Stimulated activated memory B cell treated with anti-CD40 and anti-IgM and Interleukin-4, amounts not matched to agents 10 μg/mL and 1 μg/mL and 100 μg/mL, for 72 hours (primary cell): ENCODE measurements at regions not wholly inside any gene's neighbourhood (a gene's known extent, or its start where the extent isn't known, plus 50 kb on each side); places are given as distances from the start of the nearest gene placed in this dataset.
"Not testable (repeated sequence)": the region's sequence is repeated elsewhere in the genome, so short reads cannot be mapped to it uniquely, and the experiment has no call there.

Source experiments
- ATAC-seq: fragments of 150-1000 bp; cut with Tn5 transposase; 2 replicates; pipeline ENCODE4 v1.10.0; 2021
- H3K27ac Mint-ChIP-seq: one replicate; pipeline ENCODE4 v1.8.0; 2022; ENCODE audit warnings: mild to moderate bottlenecking, mixed read lengths
- H3K27me3 Mint-ChIP-seq: one replicate; pipeline ENCODE4 v1.8.0; 2022; ENCODE audit warnings: mixed read lengths
- H3K36me3 Mint-ChIP-seq: one replicate; pipeline ENCODE4 v1.8.0; 2022; ENCODE audit warnings: mixed read lengths
- H3K4me1 Mint-ChIP-seq: one replicate; pipeline ENCODE4 v1.8.0; 2022; ENCODE audit warnings: mixed read lengths
- H3K4me3 Mint-ChIP-seq: one replicate; pipeline ENCODE4 v1.8.0; 2022; ENCODE audit warnings: mild to moderate bottlenecking, moderate library complexity, mixed read lengths
- H3K9me3 Mint-ChIP-seq: one replicate; pipeline ENCODE4 v1.8.0; 2022; ENCODE audit warnings: mixed read lengths

DNA sequence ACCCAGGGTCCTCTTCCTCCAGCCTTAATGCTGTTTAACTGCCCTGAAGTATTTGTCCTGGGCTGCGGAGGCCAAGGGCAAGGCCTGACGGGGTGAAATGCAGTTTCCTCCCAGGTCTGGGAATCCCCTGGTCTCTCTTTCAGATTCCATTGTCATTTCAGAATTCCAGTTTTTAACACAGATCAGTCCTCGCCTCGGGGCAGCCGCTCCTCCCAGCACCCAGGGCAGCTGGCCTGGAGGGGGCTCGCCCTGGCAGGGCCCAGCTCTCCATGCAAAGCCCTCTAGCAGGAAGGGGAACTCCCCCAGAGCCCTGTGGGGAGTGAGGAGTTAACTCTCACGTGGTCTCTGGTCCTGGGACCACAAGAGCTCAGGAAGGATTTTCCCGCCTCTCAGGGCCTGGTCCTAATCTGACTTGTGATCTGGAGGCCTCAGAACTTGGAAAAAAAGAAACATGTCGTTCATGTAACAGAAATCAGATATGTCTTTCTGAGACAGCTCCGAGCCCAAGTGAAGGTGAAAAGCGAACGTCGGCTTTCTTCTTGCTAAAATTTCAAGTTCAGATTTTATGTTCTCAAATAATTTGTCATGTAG is 265.6 kb upstream of the SFSWAP start:
- ATAC-seq, result no peak
- H3K4me3 Mint-ChIP-seq, result no peak overlapping the region
- H3K36me3 Mint-ChIP-seq, result no peaks in the 10 kb centered on the region
- H3K27me3 Mint-ChIP-seq, result peaks cover 15% of the 10 kb centered on the region
- peaks cover 5% of the 10 kb centered on the region for H3K9me3 Mint-ChIP-seq
- H3K4me1 Mint-ChIP-seq, result no peaks in the 10 kb centered on the region
- no peak overlapping the region for H3K27ac Mint-ChIP-seq

- Mint-ChIP-seq H3K4me3 (no peak overlapping the region), H3K27me3 (peaks cover 15% of the 10 kb centered on the region), H3K36me3 (no peaks in the 10 kb centered on the region), H3K9me3 (peaks cover 8% of the 10 kb centered on the region), H3K4me1 (no peaks in the 10 kb centered on the region), H3K27ac (no peak overlapping the region)
- ATAC-seq, result no peak
These were observed 265.1 kb upstream of the SFSWAP start for GRCh38 chr12:131445795-131446194.

DNA sequence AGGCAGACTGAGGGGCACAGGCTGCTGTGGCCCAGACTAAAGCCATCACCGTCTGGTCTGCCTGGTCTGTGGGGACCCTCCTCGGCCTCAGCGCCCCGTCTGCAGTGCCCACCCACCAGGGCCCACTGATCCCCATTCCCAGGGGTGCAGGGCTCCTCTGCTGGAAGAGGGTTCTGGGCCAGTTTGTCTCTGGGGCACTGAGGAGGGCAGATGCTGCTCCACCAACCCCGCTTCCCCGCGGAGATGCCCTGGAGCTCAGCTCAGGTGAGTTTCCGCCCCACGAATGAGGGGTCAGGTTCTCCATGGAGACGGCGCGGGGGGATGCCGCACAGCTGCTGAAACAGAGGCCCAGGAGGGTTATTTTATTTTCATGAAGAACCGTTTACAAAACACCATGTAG is 263.3 kb upstream of the SFSWAP start:
- not testable (repeated sequence) for H3K4me1 Mint-ChIP-seq, ATAC-seq, H3K36me3 Mint-ChIP-seq, H3K27ac Mint-ChIP-seq, H3K4me3 Mint-ChIP-seq
- Mint-ChIP-seq H3K27me3 (peaks cover 28% of the 10 kb centered on the region), H3K9me3 (peaks cover 12% of the 10 kb centered on the region)

DNA sequence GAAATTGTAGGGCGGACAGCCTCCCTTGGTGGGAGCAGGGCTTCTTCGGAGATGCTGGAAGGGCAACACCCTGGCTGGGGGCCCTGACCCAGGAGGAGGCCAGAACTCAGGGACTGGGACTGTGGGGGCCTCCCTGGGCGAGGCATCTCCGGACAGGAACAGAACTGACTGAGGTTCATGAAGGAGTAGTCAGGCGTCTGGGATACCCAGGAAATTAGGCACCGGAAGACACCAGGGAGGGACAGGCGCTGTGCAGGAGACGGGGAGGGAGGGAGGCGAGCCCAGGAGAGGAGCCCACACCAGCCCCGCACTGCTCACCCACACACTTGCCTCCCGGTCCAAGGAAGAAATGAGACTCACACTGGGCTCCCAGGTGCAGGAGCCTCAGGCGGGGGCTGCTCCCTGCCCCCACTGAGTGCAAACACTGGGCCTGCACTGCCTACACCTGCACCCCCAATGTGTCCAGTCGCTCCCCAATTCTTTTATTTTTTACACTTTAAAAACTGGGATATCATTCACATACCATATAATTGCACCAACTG is 262.6 kb upstream of the SFSWAP start:
- ATAC-seq, result no peak
- Mint-ChIP-seq H3K27ac (no peak overlapping the region), H3K27me3 (peaks cover 33% of the 10 kb centered on the region), H3K36me3 (no peaks in the 10 kb centered on the region), H3K4me3 (no peak overlapping the region), H3K9me3 (peaks cover 12% of the 10 kb centered on the region), H3K4me1 (no peaks in the 10 kb centered on the region)

- Mint-ChIP-seq H3K36me3 (no peaks in the 10 kb centered on the region), H3K9me3 (peaks cover 12% of the 10 kb centered on the region), H3K4me3 (no peak overlapping the region), H3K4me1 (no peaks in the 10 kb centered on the region), H3K27ac (no peak overlapping the region), H3K27me3 (peaks cover 33% of the 10 kb centered on the region)
- ATAC-seq, result no peak
These were observed 261.9 kb upstream of the SFSWAP start for GRCh38 chr12:131449027-131449426.

GRCh38 chr12:131452444-131452860 is 258.4 kb upstream of the SFSWAP start:
- Mint-ChIP-seq H3K27ac (no peak overlapping the region), H3K4me1 (peaks cover 6% of the 10 kb centered on the region), H3K4me3 (no peak overlapping the region), H3K27me3 (peaks cover 58% of the 10 kb centered on the region), H3K36me3 (no peaks in the 10 kb centered on the region), H3K9me3 (peaks cover 12% of the 10 kb centered on the region)
- no peak for ATAC-seq

DNA sequence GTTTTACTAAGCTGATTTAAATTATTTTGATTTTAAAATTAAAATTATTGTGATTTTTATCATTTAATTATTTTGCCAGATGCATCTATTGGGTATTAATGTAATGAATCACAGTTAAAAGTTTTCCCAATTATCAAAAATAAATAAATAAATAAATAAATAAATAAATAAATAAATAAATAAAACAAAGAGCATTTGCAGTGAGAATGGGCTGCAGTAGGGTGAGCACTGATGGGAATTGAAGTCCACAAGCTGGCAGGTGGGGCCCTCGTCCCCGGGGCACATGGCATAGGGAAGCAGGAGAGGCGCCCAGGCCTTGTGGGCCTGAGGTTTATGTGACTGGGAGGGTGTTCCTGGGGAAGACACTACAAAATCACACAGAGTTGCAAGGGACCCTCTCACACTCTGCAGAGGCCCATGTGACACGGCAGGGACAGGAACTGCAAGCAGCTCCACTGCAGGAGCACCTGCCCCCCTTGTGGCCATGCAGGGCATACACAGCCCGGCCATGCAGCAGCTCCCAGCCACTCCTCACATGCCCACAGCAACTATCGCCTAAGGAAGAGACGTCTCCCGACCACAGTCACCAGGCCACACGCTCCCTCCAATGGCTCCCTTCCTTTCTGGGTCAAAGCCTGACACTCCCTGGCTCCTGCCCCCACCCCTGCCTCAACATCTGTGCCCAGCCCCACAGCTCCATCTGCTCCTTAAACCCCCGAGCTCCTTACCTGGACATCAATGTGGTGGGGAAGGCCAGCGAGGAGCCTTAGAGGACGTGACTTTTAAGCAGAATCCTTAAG is 256.3 kb upstream of the SFSWAP start:
- H3K27ac Mint-ChIP-seq, result no peak overlapping the region
- H3K4me1 Mint-ChIP-seq, result peaks cover 6% of the 10 kb centered on the region
- peak; percentile 79 for ATAC-seq
- no peaks in the 10 kb centered on the region for H3K36me3 Mint-ChIP-seq
- H3K9me3 Mint-ChIP-seq, result peaks cover 12% of the 10 kb centered on the region
- no peak overlapping the region for H3K4me3 Mint-ChIP-seq
- peaks cover 70% of the 10 kb centered on the region for H3K27me3 Mint-ChIP-seq

DNA sequence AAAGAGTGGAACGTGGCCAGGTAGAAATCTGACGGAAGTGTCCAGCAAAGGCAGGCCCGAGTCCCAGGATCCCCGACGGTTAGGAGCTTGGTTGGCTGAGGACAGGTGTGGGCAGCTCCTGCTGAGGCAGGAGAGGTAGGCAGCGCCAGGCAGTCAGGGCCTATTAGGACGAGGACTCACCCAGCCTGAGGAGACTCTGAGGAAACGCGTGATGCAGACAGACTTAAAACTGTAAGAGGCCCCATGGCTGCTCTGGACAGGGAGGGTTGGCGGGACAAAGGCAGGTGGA is 255.7 kb upstream of the SFSWAP start:
- Mint-ChIP-seq H3K36me3 (no peaks in the 10 kb centered on the region), H3K4me1 (peaks cover 6% of the 10 kb centered on the region), H3K9me3 (peaks cover 12% of the 10 kb centered on the region), H3K4me3 (no peak overlapping the region), H3K27ac (no peak overlapping the region), H3K27me3 (peaks cover 74% of the 10 kb centered on the region)
- ATAC-seq, result no peak

DNA sequence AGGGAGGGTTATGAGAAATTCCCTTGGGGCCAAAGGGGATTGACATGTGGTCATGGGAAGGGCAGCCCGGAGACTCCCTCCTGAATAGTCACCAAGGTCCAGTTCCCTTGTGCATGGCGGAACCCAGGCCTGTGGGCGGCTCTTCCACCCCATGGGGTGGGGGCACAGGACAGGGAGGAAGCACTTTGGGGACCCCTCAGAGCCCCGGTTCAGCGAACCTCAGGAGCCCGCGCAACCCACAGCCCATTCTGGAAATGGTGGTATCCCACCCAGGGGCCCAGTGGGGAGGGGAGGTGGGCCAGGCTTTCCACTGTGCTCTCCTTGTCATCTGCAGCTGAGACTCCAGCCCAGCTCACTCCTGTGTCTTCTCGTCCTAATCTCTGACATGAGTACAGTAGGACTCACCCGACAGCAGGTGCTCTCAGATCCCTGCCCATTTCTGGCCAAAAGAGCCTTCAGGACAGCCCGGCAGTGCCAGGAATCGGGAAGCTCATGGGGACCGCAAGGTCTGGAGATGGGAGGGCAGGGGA is 255.2 kb upstream of the SFSWAP start:
- ATAC-seq, result no peak
- Mint-ChIP-seq H3K36me3 (no peaks in the 10 kb centered on the region), H3K4me1 (peaks cover 6% of the 10 kb centered on the region), H3K9me3 (peaks cover 8% of the 10 kb centered on the region), H3K27ac (no peak overlapping the region), H3K4me3 (no peak overlapping the region), H3K27me3 (peaks cover 79% of the 10 kb centered on the region)

DNA sequence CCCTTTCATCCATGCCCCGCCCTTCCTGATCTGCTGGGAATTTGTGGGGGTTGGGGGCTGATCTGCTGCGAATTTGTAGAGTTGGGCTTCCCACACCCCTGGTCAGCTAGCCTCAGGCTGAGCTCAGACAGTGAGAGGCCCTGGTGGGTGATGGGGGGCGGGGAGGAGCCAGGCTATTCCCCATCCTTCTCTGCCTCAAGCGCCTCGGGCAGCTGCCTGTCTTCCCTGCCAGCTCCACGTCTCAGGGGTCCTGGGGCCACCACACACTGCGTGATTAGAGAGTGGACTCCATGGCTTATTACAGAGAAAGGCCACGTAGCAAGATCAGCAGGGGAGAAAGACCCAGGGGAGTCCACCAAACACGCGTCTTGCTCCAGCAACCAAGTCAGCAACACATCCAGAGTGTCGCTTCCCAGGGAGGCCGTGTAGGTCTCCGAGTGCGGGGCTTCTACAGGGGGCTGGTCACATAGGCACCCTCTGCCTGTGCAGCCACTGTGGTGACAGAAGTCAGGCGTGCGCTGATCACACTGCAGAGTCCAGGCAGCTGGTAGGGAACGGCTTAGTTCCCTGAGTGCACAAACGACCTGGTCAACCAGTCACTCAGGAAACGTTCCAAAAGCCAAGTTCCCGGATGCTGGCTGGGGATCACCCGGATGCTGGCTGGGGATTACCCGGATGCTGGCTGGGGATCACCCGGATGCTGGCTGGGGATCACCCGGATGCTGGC is 254.4 kb upstream of the SFSWAP start:
- H3K36me3 Mint-ChIP-seq, result no peaks in the 10 kb centered on the region
- no peak overlapping the region for H3K27ac Mint-ChIP-seq
- H3K4me1 Mint-ChIP-seq, result peaks cover 6% of the 10 kb centered on the region
- H3K27me3 Mint-ChIP-seq, result peaks cover 86% of the 10 kb centered on the region
- H3K4me3 Mint-ChIP-seq, result no peak overlapping the region
- no peak for ATAC-seq
- H3K9me3 Mint-ChIP-seq, result peaks cover 5% of the 10 kb centered on the region

DNA sequence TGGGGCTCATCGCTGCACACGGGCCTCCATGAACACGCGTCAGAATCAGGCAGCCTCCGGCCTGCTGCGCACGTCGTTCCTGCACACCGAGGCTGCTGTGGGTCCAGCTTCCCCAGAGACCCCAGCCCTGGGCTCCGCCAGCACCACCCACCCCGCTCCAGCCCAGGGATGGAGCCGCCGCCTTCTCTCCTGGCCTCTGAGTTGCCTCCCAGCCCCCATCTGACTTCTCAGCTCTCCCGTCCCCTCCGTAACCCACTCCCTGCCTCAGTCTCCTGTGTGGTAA is 253.9 kb upstream of the SFSWAP start:
- Mint-ChIP-seq H3K27me3 (peaks cover 86% of the 10 kb centered on the region), H3K27ac (no peak overlapping the region), H3K4me3 (no peak overlapping the region), H3K36me3 (no peaks in the 10 kb centered on the region), H3K4me1 (peaks cover 6% of the 10 kb centered on the region), H3K9me3 (peaks cover 2% of the 10 kb centered on the region)
- ATAC-seq, result no peak

- ATAC-seq, result no peak
- Mint-ChIP-seq H3K27me3 (peaks cover 86% of the 10 kb centered on the region), H3K27ac (no peak overlapping the region)
These were observed 253.4 kb upstream of the SFSWAP start for GRCh38 chr12:131457331-131458047.

GRCh38 chr12:131458048-131458374 is 252.9 kb upstream of the SFSWAP start:
- H3K4me3 Mint-ChIP-seq, result no peak overlapping the region
- peaks cover 6% of the 10 kb centered on the region for H3K4me1 Mint-ChIP-seq
- no peak overlapping the region for H3K27ac Mint-ChIP-seq
- H3K36me3 Mint-ChIP-seq, result no peaks in the 10 kb centered on the region
- ATAC-seq, result no peak
- H3K27me3 Mint-ChIP-seq, result peaks cover 85% of the 10 kb centered on the region
- H3K9me3 Mint-ChIP-seq, result peaks cover 3% of the 10 kb centered on the region

More at GRCh38 chr12:131457331-131458047, 253.4 kb upstream of the SFSWAP start:
- Mint-ChIP-seq H3K4me3 (no peak overlapping the region), H3K36me3 (no peaks in the 10 kb centered on the region), H3K9me3 (peaks cover 3% of the 10 kb centered on the region), H3K4me1 (peaks cover 6% of the 10 kb centered on the region)

DNA sequence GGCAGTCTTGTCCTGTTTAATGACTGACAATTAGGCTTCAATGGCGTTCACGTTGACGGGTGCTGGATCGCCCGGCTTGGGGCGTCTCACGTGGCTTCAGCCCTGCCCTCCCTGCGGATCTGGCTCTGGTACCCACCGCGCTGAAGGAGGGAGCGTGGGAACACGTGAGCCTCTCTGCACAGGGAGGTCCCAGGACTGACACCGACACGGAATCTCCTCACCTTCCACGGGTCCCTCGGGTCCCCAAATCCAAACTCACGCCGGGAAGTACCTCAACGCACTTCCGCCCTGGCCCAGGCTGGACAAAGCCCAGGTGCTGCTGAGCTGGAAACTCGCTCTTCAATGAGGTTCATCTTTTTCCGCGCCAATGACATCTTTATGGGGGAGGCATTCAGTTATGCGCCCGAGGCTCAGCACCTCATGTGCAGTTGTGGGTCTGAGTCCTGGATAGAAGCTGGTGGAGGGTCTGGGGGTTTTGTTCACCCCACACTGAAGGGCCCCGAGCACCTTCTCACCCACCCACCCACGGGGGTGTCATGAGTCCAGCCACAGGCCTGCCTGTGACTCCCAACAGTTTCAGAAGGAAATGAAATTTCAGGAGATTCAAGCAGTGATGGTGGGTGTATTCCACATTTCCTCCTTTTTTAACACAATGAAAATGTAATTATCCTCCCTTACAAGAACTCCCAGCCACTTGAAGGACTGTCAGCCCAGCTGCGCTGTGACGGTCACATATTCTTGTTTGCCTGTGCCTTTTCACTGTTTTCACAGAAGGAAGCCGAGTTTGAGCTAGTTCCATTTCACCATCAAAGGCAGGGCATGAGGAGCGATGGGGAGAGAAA is 251.7 kb upstream of the SFSWAP start:
- Mint-ChIP-seq H3K36me3 (no peaks in the 10 kb centered on the region), H3K27ac (no peak overlapping the region), H3K9me3 (peaks cover 3% of the 10 kb centered on the region), H3K27me3 (peaks cover 83% of the 10 kb centered on the region), H3K4me3 (no peak overlapping the region), H3K4me1 (peaks cover 6% of the 10 kb centered on the region)
- no peak for ATAC-seq
